ENCODE measurements at regions not wholly inside any gene's neighbourhood (a gene's known extent, or its start where the extent isn't known, plus 50 kb on each side); places are given as distances from the start of the nearest gene placed in this dataset.

DNA sequence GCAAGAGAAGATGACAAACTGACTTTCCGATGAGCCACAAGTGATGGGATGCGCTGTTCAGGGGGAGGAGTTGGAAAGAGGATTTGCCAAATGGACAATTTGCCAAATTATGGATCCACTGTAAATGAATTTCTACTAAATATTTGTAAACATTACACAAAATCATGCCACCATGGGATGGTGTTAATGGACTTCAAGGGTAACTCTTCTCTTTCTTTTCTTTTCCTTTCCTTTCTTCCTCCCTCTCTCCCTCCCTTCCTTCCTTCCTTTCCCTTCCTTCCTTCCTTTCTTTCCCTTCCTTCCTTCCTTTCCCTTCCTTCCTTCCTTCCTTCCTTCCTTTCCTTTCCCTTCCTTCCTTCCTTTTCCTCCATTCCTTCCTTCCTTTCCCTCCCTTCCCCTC lies 76.0 kb upstream of the PEG3 start:
- no peak overlapping the region for H2AFZ ChIP-seq (ENCODE audit: low read depth, low read length)
- peaks cover 3% of the 10 kb centered on the region for H3K9me3 ChIP-seq (ENCODE audit: low read length)
- H3F3A ChIP-seq (ENCODE audit: insufficient read depth, low read length, poor library complexity, severe bottlenecking), result no peaks in the 10 kb centered on the region
- H4K20me1 ChIP-seq (ENCODE audit: insufficient read depth), result no peaks in the 10 kb centered on the region
- H3K36me3 ChIP-seq (ENCODE audit: insufficient read depth, low read length), result no peaks in the 10 kb centered on the region
- no peaks in the 10 kb centered on the region for H3K79me2 ChIP-seq (replicated peaks; ENCODE audit: insufficient read depth, low read length)
- H3K27me3 ChIP-seq (ENCODE audit: insufficient read depth, low read depth, low read length), result no peaks in the 10 kb centered on the region
- no peak overlapping the region for H3K4me2 ChIP-seq (ENCODE audit: low read length)
- no peak overlapping the region for H3K9ac ChIP-seq (ENCODE audit: low read length)
- no peaks in the 10 kb centered on the region for H3K9me2 ChIP-seq (ENCODE audit: insufficient read depth, low read length)
- no peak overlapping the region for H3K4me3 ChIP-seq (ENCODE audit: low read length)
- TF ChIP-seq SMC3 (conservative IDR thresholded peaks at IDR 0.05; ENCODE audit: poor library complexity) (no peak), REST (IDR thresholded peaks at IDR 0.05; ENCODE audit: borderline replicate concordance) (no peak), EP300 (conservative IDR thresholded peaks at IDR 0.05; ENCODE audit: poor library complexity, severe bottlenecking) (no peak), MXI1 (conservative IDR thresholded peaks at IDR 0.05; ENCODE audit: poor library complexity, severe bottlenecking) (no peak), TAF1 (IDR thresholded peaks at IDR 0.05; ENCODE audit: low read depth) (no peak), POLR2AphosphoS5 (IDR thresholded peaks at IDR 0.05) (no peak), RAD21 (conservative IDR thresholded peaks at IDR 0.05) (no peak), CTCF (IDR thresholded peaks at IDR 0.05; ENCODE audit: poor library complexity, severe bottlenecking) (no peak), EZH2 (IDR thresholded peaks at IDR 0.05; ENCODE audit: borderline replicate concordance, insufficient read depth, low read length, poor library complexity, severe bottlenecking) (no peak)
- no peak overlapping the region for H3K27ac ChIP-seq (ENCODE audit: low read length)

DNA sequence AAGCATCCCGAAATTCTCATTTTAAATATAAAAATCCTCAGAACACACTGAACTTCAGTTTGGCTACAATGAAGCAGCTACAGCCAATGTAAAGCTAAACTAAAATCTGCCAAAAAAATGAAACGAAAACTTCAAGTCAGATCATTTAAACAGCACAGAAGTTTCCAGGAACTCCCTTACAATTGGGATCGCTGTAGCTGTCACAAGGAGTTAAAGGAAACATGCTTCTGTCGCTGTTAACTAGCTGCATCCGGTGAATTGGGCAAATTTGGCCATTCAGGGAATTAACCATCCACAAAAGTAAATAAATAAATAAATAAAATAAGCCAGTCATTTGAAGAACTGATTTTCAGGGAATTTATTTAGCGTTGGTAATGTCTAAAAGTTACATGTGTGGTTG lies 77.0 kb upstream of the PEG3 start:
- Histone ChIP-seq H3K79me2 (replicated peaks; ENCODE audit: insufficient read depth, low read length) (no peaks in the 10 kb centered on the region), H3K4me3 (ENCODE audit: low read length) (no peak overlapping the region), H3F3A (ENCODE audit: insufficient read depth, low read length, poor library complexity, severe bottlenecking) (no peaks in the 10 kb centered on the region), H3K27ac (ENCODE audit: low read length) (no peak overlapping the region), H3K9me2 (ENCODE audit: insufficient read depth, low read length) (no peaks in the 10 kb centered on the region), H2AFZ (ENCODE audit: low read depth, low read length) (no peak overlapping the region), H3K4me2 (ENCODE audit: low read length) (no peak overlapping the region), H3K36me3 (ENCODE audit: insufficient read depth, low read length) (no peaks in the 10 kb centered on the region), H4K20me1 (ENCODE audit: insufficient read depth) (no peaks in the 10 kb centered on the region), H3K9me3 (ENCODE audit: low read length) (peaks cover 3% of the 10 kb centered on the region), H3K27me3 (ENCODE audit: insufficient read depth, low read depth, low read length) (no peaks in the 10 kb centered on the region), H3K9ac (ENCODE audit: low read length) (no peak overlapping the region)
- TF ChIP-seq POLR2AphosphoS5 (IDR thresholded peaks at IDR 0.05) (no peak), TAF1 (IDR thresholded peaks at IDR 0.05; ENCODE audit: low read depth) (no peak), CTCF (IDR thresholded peaks at IDR 0.05; ENCODE audit: poor library complexity, severe bottlenecking) (no peak), EZH2 (IDR thresholded peaks at IDR 0.05; ENCODE audit: borderline replicate concordance, insufficient read depth, low read length, poor library complexity, severe bottlenecking) (no peak), EP300 (conservative IDR thresholded peaks at IDR 0.05; ENCODE audit: poor library complexity, severe bottlenecking) (no peak), REST (IDR thresholded peaks at IDR 0.05; ENCODE audit: borderline replicate concordance) (no peak), SMC3 (conservative IDR thresholded peaks at IDR 0.05; ENCODE audit: poor library complexity) (no peak), RAD21 (conservative IDR thresholded peaks at IDR 0.05) (no peak), MXI1 (conservative IDR thresholded peaks at IDR 0.05; ENCODE audit: poor library complexity, severe bottlenecking) (no peak)
